OCI-LY1 (cell line): ENCODE measurements at regions not wholly inside any gene's neighbourhood (a gene's known extent, or its start where the extent isn't known, plus 50 kb on each side); places are given as distances from the start of the nearest gene placed in this dataset.

Experiments used
- H2AFZ ChIP-seq: fragments of 200-600 bp; sonication (generic), shearing (Covaris generic); 2 replicates; pipeline ENCODE4 v1.6.0; 2014; ENCODE audit warnings: antibody characterized with exemption, mild to moderate bottlenecking, low read length
- H3F3A ChIP-seq: fragments of 200-600 bp; sonication (generic), shearing (Covaris generic); 2 replicates; pipeline ENCODE4 v1.6.0; 2014; ENCODE audit warnings: mild to moderate bottlenecking, antibody characterized with exemption, low read length, moderate library complexity; ENCODE audit not compliant: insufficient read depth
- H3K27ac ChIP-seq: fragments of 200-600 bp; sonication (generic); 2 replicates; pipeline ENCODE4 v1.5.1; 2014; ENCODE audit warnings: low read length, mixed run types, mild to moderate bottlenecking, low read depth; ENCODE audit not compliant: poor library complexity, severe bottlenecking
- H3K27me3 ChIP-seq: fragments of 200-600 bp; sonication (generic); 2 replicates; pipeline ENCODE4 v1.6.0; 2014; ENCODE audit warnings: antibody characterized with exemption, mild to moderate bottlenecking, low read length, moderate library complexity; ENCODE audit not compliant: insufficient read depth
- H3K36me3 ChIP-seq: fragments of 200-600 bp; sonication (generic); 2 replicates; pipeline ENCODE4 v1.6.1; 2014; ENCODE audit warnings: mild to moderate bottlenecking, antibody characterized with exemption, low read length, moderate library complexity, mixed read lengths; ENCODE audit not compliant: insufficient read depth
- H3K4me1 ChIP-seq: fragments of 200-600 bp; sonication (generic); 2 replicates; pipeline ENCODE4 v1.5.1; 2014; ENCODE audit warnings: mild to moderate bottlenecking, low read length, moderate library complexity; ENCODE audit not compliant: insufficient read depth, severe bottlenecking
- H3K4me2 ChIP-seq: fragments of 200-600 bp; sonication (generic), shearing (Covaris generic); 2 replicates; pipeline ENCODE4 v1.6.1; 2014; ENCODE audit warnings: low read length
- H3K4me3 ChIP-seq: fragments of 200-600 bp; sonication (generic); 2 replicates; pipeline ENCODE4 v1.5.1; 2014; ENCODE audit warnings: low read length, low read depth, mild to moderate bottlenecking, mixed read lengths; ENCODE audit not compliant: poor library complexity, severe bottlenecking
- H3K79me2 ChIP-seq: fragments of 200-600 bp; shearing (Covaris generic); 2 replicates; pipeline ENCODE4 v1.6.1; 2016; ENCODE audit warnings: mixed run types, low read length, mixed read lengths; ENCODE audit not compliant: insufficient read depth
- H3K9ac ChIP-seq: fragments of 200-600 bp; sonication (generic), shearing (Covaris generic); 2 replicates; pipeline ENCODE4 v1.6.1; 2014; ENCODE audit warnings: mild to moderate bottlenecking, low read length, mixed read lengths
- H3K9me2 ChIP-seq: fragments of 200-600 bp; sonication (generic), shearing (Covaris generic); 2 replicates; pipeline ENCODE4 v1.6.1; 2014; ENCODE audit warnings: low read depth, mild to moderate bottlenecking, low read length, mixed read lengths
- H3K9me3 ChIP-seq: fragments of 200-600 bp; shearing (Covaris generic); 2 replicates; pipeline ENCODE4 v1.6.1; 2014; ENCODE audit warnings: low read length, mixed read lengths
- H4K20me1 ChIP-seq: fragments of 200-600 bp; sonication (generic), shearing (Covaris generic); 2 replicates; pipeline ENCODE4 v1.6.0; 2016; ENCODE audit warnings: mild to moderate bottlenecking, low read length; ENCODE audit not compliant: insufficient read depth
- EZH2 ChIP-seq: fragments of 200-600 bp; sonication (generic), shearing (Covaris generic); IDR thresholded peaks from 2 replicates; pipeline ENCODE4 v1.8.0; 2017; ENCODE audit warnings: borderline replicate concordance, mixed run types, mild to moderate bottlenecking, antibody characterized with exemption, low read length, moderate library complexity, mixed read lengths
- TF ChIP-seq, protein P1 (sequence below): fragments of 200-600 bp; sonication (generic), shearing (Covaris generic); IDR thresholded peaks from 2 replicates; pipeline ENCODE4 v1.5.1; 2017; ENCODE audit warnings: mild to moderate bottlenecking, antibody characterized with exemption, low read length, moderate library complexity, mixed read lengths

DNA sequence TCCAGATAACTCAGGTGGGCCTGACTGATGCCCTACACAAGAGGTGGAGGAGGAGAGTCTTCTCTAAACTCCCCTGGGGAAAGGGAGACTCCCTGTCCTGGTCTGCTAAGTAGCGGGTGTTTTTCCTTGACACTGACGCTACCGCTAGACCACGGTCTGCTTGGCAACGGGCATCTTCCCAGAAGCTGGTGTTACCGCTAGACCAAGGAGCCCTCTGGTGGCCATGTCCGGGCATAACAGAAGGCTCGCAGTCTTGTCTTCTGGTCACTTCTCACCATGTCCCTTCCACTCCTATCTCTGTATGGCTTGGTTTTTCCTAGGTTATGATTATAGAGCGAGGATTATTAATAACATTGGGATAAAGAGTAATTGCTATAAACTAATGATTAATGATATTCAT is 965.5 kb downstream of the TMEM121 start:
- Histone ChIP-seq H2AFZ (no peak overlapping the region), H3K4me2 (no peak overlapping the region), H3K9ac (no peak overlapping the region), H3K9me2 (no peaks in the 10 kb centered on the region), H3K36me3 (no peaks in the 10 kb centered on the region), H3K79me2 (no peaks in the 10 kb centered on the region), H3F3A (no peaks in the 10 kb centered on the region), H4K20me1 (no peaks in the 10 kb centered on the region), H3K27ac (no peak overlapping the region), H3K9me3 (no peaks in the 10 kb centered on the region), H3K27me3 (no peaks in the 10 kb centered on the region), H3K4me3 (no peak overlapping the region), H3K4me1 (no peaks in the 10 kb centered on the region)
- TF ChIP-seq, protein P1, sequence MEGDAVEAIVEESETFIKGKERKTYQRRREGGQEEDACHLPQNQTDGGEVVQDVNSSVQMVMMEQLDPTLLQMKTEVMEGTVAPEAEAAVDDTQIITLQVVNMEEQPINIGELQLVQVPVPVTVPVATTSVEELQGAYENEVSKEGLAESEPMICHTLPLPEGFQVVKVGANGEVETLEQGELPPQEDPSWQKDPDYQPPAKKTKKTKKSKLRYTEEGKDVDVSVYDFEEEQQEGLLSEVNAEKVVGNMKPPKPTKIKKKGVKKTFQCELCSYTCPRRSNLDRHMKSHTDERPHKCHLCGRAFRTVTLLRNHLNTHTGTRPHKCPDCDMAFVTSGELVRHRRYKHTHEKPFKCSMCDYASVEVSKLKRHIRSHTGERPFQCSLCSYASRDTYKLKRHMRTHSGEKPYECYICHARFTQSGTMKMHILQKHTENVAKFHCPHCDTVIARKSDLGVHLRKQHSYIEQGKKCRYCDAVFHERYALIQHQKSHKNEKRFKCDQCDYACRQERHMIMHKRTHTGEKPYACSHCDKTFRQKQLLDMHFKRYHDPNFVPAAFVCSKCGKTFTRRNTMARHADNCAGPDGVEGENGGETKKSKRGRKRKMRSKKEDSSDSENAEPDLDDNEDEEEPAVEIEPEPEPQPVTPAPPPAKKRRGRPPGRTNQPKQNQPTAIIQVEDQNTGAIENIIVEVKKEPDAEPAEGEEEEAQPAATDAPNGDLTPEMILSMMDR, result peak; percentile 68
- no peak for TF ChIP-seq EZH2

DNA sequence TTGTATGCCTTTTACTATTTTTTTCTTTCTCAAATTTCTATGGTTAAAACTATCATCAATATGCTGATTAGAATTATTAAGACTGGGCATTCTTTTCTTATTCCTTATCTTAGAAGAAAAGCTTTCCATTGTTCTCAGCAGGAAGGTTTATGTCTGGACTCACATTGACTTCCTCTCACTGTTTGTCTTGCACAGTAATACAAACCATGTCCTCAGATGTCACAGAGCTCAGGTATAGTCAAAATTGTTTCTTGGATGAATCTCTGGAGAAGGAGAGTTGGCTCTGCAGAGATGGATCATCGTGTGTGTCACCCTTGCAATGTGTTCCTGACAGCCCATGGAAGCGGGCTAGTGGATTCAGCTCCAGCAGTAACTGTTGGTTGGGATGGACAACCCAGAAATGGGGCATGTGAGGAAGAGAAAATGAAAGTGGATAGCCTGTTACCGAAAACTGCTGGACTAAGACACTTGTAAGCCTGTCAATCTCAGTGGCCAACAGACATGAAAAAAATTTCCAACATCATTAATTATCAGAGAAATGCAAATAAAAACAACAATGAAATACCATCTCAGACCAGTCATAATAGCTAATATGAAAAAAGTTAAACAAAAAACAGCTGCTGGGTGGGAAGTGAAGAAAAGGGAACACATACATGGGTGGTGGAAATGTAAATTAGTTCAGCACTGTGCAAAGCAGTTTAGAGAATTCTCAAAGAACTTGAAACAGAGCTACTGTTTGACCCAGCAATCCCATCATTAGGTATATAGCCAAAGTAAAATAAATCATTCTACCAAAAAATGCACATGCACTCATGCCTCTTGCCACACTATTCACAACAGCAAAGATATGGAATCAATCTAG is 967.8 kb downstream of the TMEM121 start:
- H3F3A ChIP-seq, result no peaks in the 10 kb centered on the region
- no peaks in the 10 kb centered on the region for H3K27me3 ChIP-seq
- no peaks in the 10 kb centered on the region for H4K20me1 ChIP-seq
- H3K4me2 ChIP-seq, result no peak overlapping the region
- H3K9me2 ChIP-seq, result no peaks in the 10 kb centered on the region
- no peak overlapping the region for H3K27ac ChIP-seq
- H3K4me1 ChIP-seq, result no peaks in the 10 kb centered on the region
- no peaks in the 10 kb centered on the region for H3K36me3 ChIP-seq
- no peak overlapping the region for H3K9ac ChIP-seq
- H3K9me3 ChIP-seq, result no peaks in the 10 kb centered on the region
- TF ChIP-seq EZH2, result no peak
- TF ChIP-seq, protein P1, result no peak
- H3K4me3 ChIP-seq, result no peak overlapping the region
- H2AFZ ChIP-seq, result no peak overlapping the region
- H3K79me2 ChIP-seq, result no peaks in the 10 kb centered on the region

DNA sequence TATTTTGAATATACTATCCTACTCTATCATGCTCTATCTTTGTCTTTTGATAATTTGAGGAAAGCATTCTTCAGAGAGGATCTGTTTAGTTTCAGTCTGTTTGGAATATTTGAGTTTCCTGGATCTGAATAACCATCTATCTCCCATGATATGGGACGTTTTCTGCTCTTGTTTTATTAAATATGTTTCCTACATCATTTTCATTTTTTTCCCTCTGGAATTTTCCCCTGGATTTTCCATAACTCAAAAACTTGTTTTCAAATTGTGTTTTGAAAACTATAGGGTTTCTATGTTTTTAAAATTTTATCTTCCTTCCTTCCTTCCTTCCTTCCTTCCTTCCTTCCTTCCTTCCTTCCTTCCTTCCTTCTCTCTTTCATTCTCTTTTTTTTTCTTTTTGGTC is 974.2 kb downstream of the TMEM121 start:
- no peak for TF ChIP-seq EZH2
- TF ChIP-seq, protein P1, result no peak
- Histone ChIP-seq H3K4me1 (no peaks in the 10 kb centered on the region), H3K27ac (no peak overlapping the region)

More for the DNA sequence above, 974.2 kb downstream of the TMEM121 start:
- Histone ChIP-seq H3K4me2 (no peak overlapping the region), H3K79me2 (no peaks in the 10 kb centered on the region), H2AFZ (no peak overlapping the region), H3K36me3 (no peaks in the 10 kb centered on the region), H3K9me3 (0 out of 2 replicates have a peak, but pooled peaks cover 2% of the 10 kb centered on the region), H3K4me3 (no peak overlapping the region), H3K27me3 (no peaks in the 10 kb centered on the region), H3F3A (no peaks in the 10 kb centered on the region), H3K9ac (no peak overlapping the region), H4K20me1 (no peaks in the 10 kb centered on the region), H3K9me2 (no peaks in the 10 kb centered on the region)
